Smooth muscle cell (in vitro differentiated cells): ENCODE measurements at regions not wholly inside any gene's neighbourhood (a gene's known extent, or its start where the extent isn't known, plus 50 kb on each side); places are given as distances from the start of the nearest gene placed in this dataset.

Source experiments
- DNase-seq: peaks from one replicate; lab custom pipeline; 2025; ENCODE audit not compliant: unreplicated experiment; lab: John Stamatoyannopoulos, UW
- H2AFZ ChIP-seq: fragments of 200-600 bp; sonication (generic); 2 replicates; pipeline ENCODE4 v1.6.0; 2016; ENCODE audit warnings: antibody characterized with exemption, low read depth, mild to moderate bottlenecking
- H3F3A ChIP-seq: fragments of 200-600 bp; sonication (generic); 2 replicates; pipeline ENCODE4 v1.6.0; 2017; ENCODE audit warnings: antibody characterized with exemption, low read depth
- H3K27ac ChIP-seq: fragments of 200-600 bp; sonication (generic); 2 replicates; pipeline ENCODE4 v1.5.1; 2016; ENCODE audit warnings: low read depth, mild to moderate bottlenecking
- H3K27me3 ChIP-seq: fragments of 200-600 bp; sonication (generic); 2 replicates; pipeline ENCODE4 v1.6.1; 2016; ENCODE audit warnings: low read depth, mild to moderate bottlenecking
- H3K36me3 ChIP-seq: fragments of 200-600 bp; sonication (generic); 2 replicates; pipeline ENCODE4 v1.5.1; 2016; ENCODE audit warnings: low read depth
- H3K4me1 ChIP-seq: fragments of 200-600 bp; sonication (generic); 2 replicates; pipeline ENCODE4 v1.5.1; 2016; ENCODE audit warnings: low read depth
- H3K4me2 ChIP-seq: fragments of 200-600 bp; sonication (generic); 2 replicates; pipeline ENCODE4 v1.6.0; 2016; ENCODE audit warnings: mild to moderate bottlenecking
- H3K4me3 ChIP-seq: fragments of 200-600 bp; sonication (generic); 2 replicates; pipeline ENCODE4 v1.5.1; 2016; ENCODE audit warnings: mild to moderate bottlenecking
- H3K79me2 ChIP-seq: fragments of 200-600 bp; sonication (generic); 2 replicates; pipeline ENCODE4 v1.6.0; 2016; ENCODE audit warnings: low read depth, mild to moderate bottlenecking
- H3K9ac ChIP-seq: fragments of 200-600 bp; sonication (generic); 2 replicates; pipeline ENCODE4 v1.6.0; 2016; ENCODE audit warnings: low read depth
- H3K9me3 ChIP-seq: fragments of 200-600 bp; sonication (generic); replicated peaks from 2 replicates; pipeline ENCODE4 v1.5.1; 2016; ENCODE audit warnings: low read depth
- H4K20me1 ChIP-seq: fragments of 200-600 bp; sonication (generic); 2 replicates; pipeline ENCODE4 v1.6.0; 2016; ENCODE audit warnings: low read depth
- CTCF ChIP-seq: fragments of 200-600 bp; sonication (generic); IDR thresholded peaks from 2 replicates; pipeline ENCODE4 v1.5.1; 2017; ENCODE audit warnings: borderline replicate concordance, mild to moderate bottlenecking, antibody characterized with exemption; ENCODE audit not compliant: insufficient read depth, poor library complexity, severe bottlenecking
- WGBS: methylation state at CpG from one replicate; pipeline ENCODE4 v1.1.7; 2016; ENCODE audit warnings: low lambda C conversion rate; 5-methylcytosine and 5-hydroxymethylcytosine counted together

- Histone ChIP-seq H3K79me2 (no peaks in the 10 kb centered on the region), H3K4me1 (no peaks in the 10 kb centered on the region), H3K4me2 (no peak overlapping the region), H3F3A (no peaks in the 10 kb centered on the region), H3K9me3 (no peaks in the 10 kb centered on the region), H3K36me3 (no peaks in the 10 kb centered on the region), H2AFZ (no peak overlapping the region), H4K20me1 (no peaks in the 10 kb centered on the region), H3K4me3 (no peak overlapping the region), H3K9ac (no peak overlapping the region), H3K27ac (no peak overlapping the region), H3K27me3 (no peaks in the 10 kb centered on the region)
- 72% methylated on average over 5 of the region's 5 CpGs for WGBS
- TF ChIP-seq CTCF = no peak
- DNase-seq = no peak
Measured at GRCh38 chr2:2422621-2423020, 91.5 kb upstream of the MYT1L start.

- no peak for DNase-seq
- no peaks in the 10 kb centered on the region for H3K36me3 ChIP-seq
- no peaks in the 10 kb centered on the region for H3F3A ChIP-seq
- no peaks in the 10 kb centered on the region for H4K20me1 ChIP-seq
- no peak overlapping the region for H3K4me3 ChIP-seq
- H3K9me3 ChIP-seq = no peaks in the 10 kb centered on the region
- no peak overlapping the region for H2AFZ ChIP-seq
- H3K4me1 ChIP-seq = no peaks in the 10 kb centered on the region
- TF ChIP-seq CTCF = no peak
- H3K9ac ChIP-seq = no peak overlapping the region
- H3K79me2 ChIP-seq = no peaks in the 10 kb centered on the region
- H3K27me3 ChIP-seq = no peaks in the 10 kb centered on the region
- H3K4me2 ChIP-seq = no peak overlapping the region
- H3K27ac ChIP-seq = no peak overlapping the region
- WGBS = 89% methylated on average over 2 of the region's 2 CpGs
Measured at GRCh38 chr2:2413525-2413924, 82.5 kb upstream of the MYT1L start.

GRCh38 chr2:2410987-2411386 lies 79.9 kb upstream of the MYT1L start:
- Histone ChIP-seq H3K27ac (no peak overlapping the region), H3K27me3 (no peaks in the 10 kb centered on the region), H3K4me1 (no peaks in the 10 kb centered on the region), H3F3A (no peaks in the 10 kb centered on the region), H3K9me3 (no peaks in the 10 kb centered on the region), H2AFZ (no peak overlapping the region), H3K9ac (no peak overlapping the region), H3K36me3 (no peaks in the 10 kb centered on the region), H4K20me1 (no peaks in the 10 kb centered on the region), H3K4me3 (no peak overlapping the region), H3K4me2 (no peak overlapping the region), H3K79me2 (no peaks in the 10 kb centered on the region)
- TF ChIP-seq CTCF = no peak
- 87% methylated on average over 10 of the region's 10 CpGs for WGBS
- DNase-seq = no peak

GRCh38 chr2:2409481-2409880 lies 78.4 kb upstream of the MYT1L start:
- 84% methylated on average over 2 of the region's 2 CpGs for WGBS
- no peak for TF ChIP-seq CTCF
- H3F3A ChIP-seq = no peaks in the 10 kb centered on the region
- H3K27ac ChIP-seq = no peak overlapping the region
- H3K9me3 ChIP-seq = no peaks in the 10 kb centered on the region
- H3K4me3 ChIP-seq = no peak overlapping the region
- no peaks in the 10 kb centered on the region for H3K4me1 ChIP-seq
- no peak for DNase-seq
- no peaks in the 10 kb centered on the region for H3K27me3 ChIP-seq
- H2AFZ ChIP-seq = no peak overlapping the region
- H3K9ac ChIP-seq = no peak overlapping the region
- H3K36me3 ChIP-seq = no peaks in the 10 kb centered on the region
- H4K20me1 ChIP-seq = no peaks in the 10 kb centered on the region
- H3K79me2 ChIP-seq = no peaks in the 10 kb centered on the region
- H3K4me2 ChIP-seq = no peak overlapping the region
